ENCODE measurements at regions not wholly inside any gene's neighbourhood (a gene's known extent, or its start where the extent isn't known, plus 50 kb on each side); places are given as distances from the start of the nearest gene placed in this dataset.

- TF ChIP-seq CTCF (IDR thresholded peaks at IDR 0.05) (no peak), POLR2A (IDR thresholded peaks at IDR 0.05) (no peak)
Measured at GRCh38 chr15:70547846-70548487, 215.4 kb downstream of the UACA start.

All from heart left ventricle (tissue), 13 donors.